RWPE2 (cell line): ENCODE measurements at regions not wholly inside any gene's neighbourhood (a gene's known extent, or its start where the extent isn't known, plus 50 kb on each side); places are given as distances from the start of the nearest gene placed in this dataset.
A peak's percentile ranks its signal among the peaks of the same experiment; 100 is the strongest.

Experiments used
- ATAC-seq: fragments of 200-7000 bp; cut with Tn5 transposase; 3 replicates; pipeline ENCODE4 v1.9.1; 2021; ENCODE audit warnings: low read depth
- DNase-seq: peaks from one replicate; pipeline ENCODE4 v3.0.0-alpha.2; 2020; ENCODE audit warnings: low spot score
- H3K27ac ChIP-seq: fragments of 450-650 bp; 2 replicates; pipeline ENCODE4 v1.5.1; 2017; ENCODE audit warnings: mild to moderate bottlenecking; ENCODE audit not compliant: poor library complexity, severe bottlenecking
- H3K27me3 ChIP-seq: fragments of 250-450 bp; sonication (Bioruptor Pico); 2 replicates; pipeline ENCODE4 v1.5.1; 2021; ENCODE audit warnings: mild to moderate bottlenecking, moderate library complexity; ENCODE audit not compliant: insufficient read depth, poor library complexity, severe bottlenecking
- H3K36me3 ChIP-seq: fragments of 250-450 bp; sonication (Bioruptor Pico); 2 replicates; pipeline ENCODE4 v1.5.1; 2020; ENCODE audit warnings: low read depth, mild to moderate bottlenecking, moderate library complexity
- H3K4me1 ChIP-seq: fragments of 250-450 bp; sonication (Bioruptor Pico); 2 replicates; pipeline ENCODE4 v1.5.1; 2021; ENCODE audit warnings: mild to moderate bottlenecking, moderate library complexity; ENCODE audit not compliant: insufficient read depth, poor library complexity, severe bottlenecking
- H3K4me3 ChIP-seq: fragments of 250-450 bp; sonication (Bioruptor Pico); 2 replicates; pipeline ENCODE4 v1.5.1; 2021; ENCODE audit warnings: mild to moderate bottlenecking, moderate library complexity; ENCODE audit not compliant: severe bottlenecking
- H3K9me3 ChIP-seq: fragments of 250-450 bp; sonication (Bioruptor Pico); 2 replicates; pipeline ENCODE4 v1.5.1; 2021; ENCODE audit warnings: mild to moderate bottlenecking, moderate library complexity; ENCODE audit not compliant: severe bottlenecking
- CTCF ChIP-seq: fragments of 450-650 bp; IDR thresholded peaks from one replicate; pipeline ENCODE4 v1.5.1; 2017; ENCODE audit warnings: mild to moderate bottlenecking, moderate library complexity; ENCODE audit not compliant: poor library complexity, severe bottlenecking

GRCh38 chr1:175884369-175884768, 141.0 kb upstream of the TNR start:
- Histone ChIP-seq H3K27me3 (no peaks in the 10 kb centered on the region), H3K9me3 (no peaks in the 10 kb centered on the region), H3K4me1 (no peaks in the 10 kb centered on the region), H3K4me3 (no peak overlapping the region), H3K36me3 (no peaks in the 10 kb centered on the region), H3K27ac (no peak overlapping the region)
- ATAC-seq (no peak), DNase-seq (no peak)
- no peak for TF ChIP-seq CTCF

- Histone ChIP-seq H3K4me3 (no peak overlapping the region), H3K27ac (no peak overlapping the region), H3K36me3 (no peaks in the 10 kb centered on the region), H3K27me3 (no peaks in the 10 kb centered on the region), H3K9me3 (no peaks in the 10 kb centered on the region), H3K4me1 (no peaks in the 10 kb centered on the region)
- DNase-seq = no peak
- ATAC-seq = no peak
- TF ChIP-seq CTCF = no peak
These were observed 138.8 kb upstream of the TNR start for GRCh38 chr1:175882192-175882591.

GRCh38 chr1:175881246-175881976, 138.0 kb upstream of the TNR start:
- Histone ChIP-seq H3K9me3 (no peaks in the 10 kb centered on the region), H3K27me3 (no peaks in the 10 kb centered on the region), H3K4me3 (no peak overlapping the region), H3K27ac (no peak overlapping the region), H3K36me3 (no peaks in the 10 kb centered on the region), H3K4me1 (no peaks in the 10 kb centered on the region)
- no peak for DNase-seq
- peak; percentile 12; the same call in 1 of the 3 replicates for ATAC-seq
- no peak for TF ChIP-seq CTCF

- Histone ChIP-seq H3K27me3 (no peaks in the 10 kb centered on the region), H3K9me3 (no peaks in the 10 kb centered on the region), H3K4me1 (no peaks in the 10 kb centered on the region), H3K36me3 (no peaks in the 10 kb centered on the region), H3K4me3 (no peak overlapping the region), H3K27ac (no peak overlapping the region)
- no peak for TF ChIP-seq CTCF
- DNase-seq = no peak
- ATAC-seq = no peak
These were observed 135.4 kb upstream of the TNR start for GRCh38 chr1:175878775-175879174.
